ENCODE measurements at regions not wholly inside any gene's neighbourhood (a gene's known extent, or its start where the extent isn't known, plus 50 kb on each side); places are given as distances from the start of the nearest gene placed in this dataset.
"Not testable (repeated sequence)": the region's sequence is repeated elsewhere in the genome, so short reads cannot be mapped to it uniquely, and the experiment has no call there.

GRCh38 chr10:21355591-21356011 lies 169.9 kb downstream of the SKIDA1 start:
- no peaks in the 10 kb centered on the region for H3K9me1 ChIP-seq (ENCODE audit: control insufficient read depth, extremely low read depth, insufficient read depth, low read length)
- peak overlapping the region; percentile 69 for H3K4me2 ChIP-seq (ENCODE audit: control insufficient read depth, extremely low read depth, insufficient read depth, low read depth, low read length)
- no peaks in the 10 kb centered on the region for H3K9me3 ChIP-seq (ENCODE audit: control insufficient read depth, low read depth, low read length)
- TF ChIP-seq, protein P1, sequence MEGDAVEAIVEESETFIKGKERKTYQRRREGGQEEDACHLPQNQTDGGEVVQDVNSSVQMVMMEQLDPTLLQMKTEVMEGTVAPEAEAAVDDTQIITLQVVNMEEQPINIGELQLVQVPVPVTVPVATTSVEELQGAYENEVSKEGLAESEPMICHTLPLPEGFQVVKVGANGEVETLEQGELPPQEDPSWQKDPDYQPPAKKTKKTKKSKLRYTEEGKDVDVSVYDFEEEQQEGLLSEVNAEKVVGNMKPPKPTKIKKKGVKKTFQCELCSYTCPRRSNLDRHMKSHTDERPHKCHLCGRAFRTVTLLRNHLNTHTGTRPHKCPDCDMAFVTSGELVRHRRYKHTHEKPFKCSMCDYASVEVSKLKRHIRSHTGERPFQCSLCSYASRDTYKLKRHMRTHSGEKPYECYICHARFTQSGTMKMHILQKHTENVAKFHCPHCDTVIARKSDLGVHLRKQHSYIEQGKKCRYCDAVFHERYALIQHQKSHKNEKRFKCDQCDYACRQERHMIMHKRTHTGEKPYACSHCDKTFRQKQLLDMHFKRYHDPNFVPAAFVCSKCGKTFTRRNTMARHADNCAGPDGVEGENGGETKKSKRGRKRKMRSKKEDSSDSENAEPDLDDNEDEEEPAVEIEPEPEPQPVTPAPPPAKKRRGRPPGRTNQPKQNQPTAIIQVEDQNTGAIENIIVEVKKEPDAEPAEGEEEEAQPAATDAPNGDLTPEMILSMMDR (optimal IDR thresholded peaks at IDR 0.05 in 1 of 3, IDR thresholded peaks at IDR 0.05 in 1 of 3, conservative IDR thresholded peaks at IDR 0.05 in 1 of 3; ENCODE audit: extremely low read depth in 1 of 3, insufficient read depth in 2 of 3, low read length in 3 of 3), result no peak
- no peak for TF ChIP-seq EZH2 (IDR thresholded peaks at IDR 0.05; ENCODE audit: low read length)
- FAIRE-seq, result peak; percentile 96
- peak overlapping the region in 2 of 3 experiments; percentile 31 to 50 for H3K4me3 ChIP-seq (ENCODE audit: control insufficient read depth in 2 of 3, extremely low read depth in 1 of 3, insufficient read depth in 2 of 3, low read depth in 1 of 3, low read length in 3 of 3)
- peak overlapping the region; percentile 75 for H3K27ac ChIP-seq (ENCODE audit: control insufficient read depth, insufficient read depth, low read length)
- no peaks in the 10 kb centered on the region for H3K27me3 ChIP-seq (ENCODE audit: control insufficient read depth, extremely low read depth, insufficient read depth, low read length)
- H2AFZ ChIP-seq (ENCODE audit: control insufficient read depth, low read length), result peak overlapping the region; percentile 52
- H4K20me1 ChIP-seq (ENCODE audit: control insufficient read depth, extremely low read depth, insufficient read depth, low read length), result no peaks in the 10 kb centered on the region
- no peak for DNase-seq (ENCODE audit: low read depth, low spot score)
- H3K36me3 ChIP-seq (ENCODE audit: control insufficient read depth in 2 of 2, extremely low read depth in 1 of 2, insufficient read depth in 2 of 2, low read length in 2 of 2), result no peaks in the 10 kb centered on the region
- H3K9ac ChIP-seq (ENCODE audit: control insufficient read depth, extremely low read depth, insufficient read depth, low read length), result peak overlapping the region; percentile 38
- peaks cover 12% of the 10 kb centered on the region for H3K4me1 ChIP-seq (ENCODE audit: control insufficient read depth, extremely low read depth, insufficient read depth, low read length)
- no peaks in the 10 kb centered on the region for H3K79me2 ChIP-seq (ENCODE audit: control insufficient read depth, insufficient read depth, low read length)
- dilution Hi-C loops (cut with MboI; ENCODE audit: extremely low pct_ligation_motif_present, low sequenced_read_pairs), result no loop called here

GRCh38 chr10:21352886-21353285 lies 172.6 kb downstream of the SKIDA1 start:
- H3K4me1 ChIP-seq (ENCODE audit: control insufficient read depth, extremely low read depth, insufficient read depth, low read length), result peaks cover 16% of the 10 kb centered on the region
- H3K9me1 ChIP-seq (ENCODE audit: control insufficient read depth, extremely low read depth, insufficient read depth, low read length), result no peaks in the 10 kb centered on the region
- no peaks in the 10 kb centered on the region for H3K27me3 ChIP-seq (ENCODE audit: control insufficient read depth, extremely low read depth, insufficient read depth, low read length)
- no peaks in the 10 kb centered on the region for H3K79me2 ChIP-seq (ENCODE audit: control insufficient read depth, insufficient read depth, low read length)
- no peak overlapping the region for H3K27ac ChIP-seq (ENCODE audit: control insufficient read depth, insufficient read depth, low read length)
- H3K4me3 ChIP-seq (ENCODE audit: control insufficient read depth in 2 of 3, extremely low read depth in 1 of 3, insufficient read depth in 2 of 3, low read depth in 1 of 3, low read length in 3 of 3), result no peak overlapping the region
- dilution Hi-C loops (cut with MboI; ENCODE audit: extremely low pct_ligation_motif_present, low sequenced_read_pairs), result no loop called here
- no peaks in the 10 kb centered on the region for H3K9me3 ChIP-seq (ENCODE audit: control insufficient read depth, low read depth, low read length)
- no peaks in the 10 kb centered on the region for H3K36me3 ChIP-seq (ENCODE audit: control insufficient read depth in 2 of 2, extremely low read depth in 1 of 2, insufficient read depth in 2 of 2, low read length in 2 of 2)
- DNase-seq (ENCODE audit: low read depth, low spot score) (no peak), FAIRE-seq (no peak)
- TF ChIP-seq, protein P1 (optimal IDR thresholded peaks at IDR 0.05 in 1 of 3, IDR thresholded peaks at IDR 0.05 in 1 of 3, conservative IDR thresholded peaks at IDR 0.05 in 1 of 3; ENCODE audit: extremely low read depth in 1 of 3, insufficient read depth in 2 of 3, low read length in 3 of 3), result no peak
- TF ChIP-seq EZH2 (IDR thresholded peaks at IDR 0.05; ENCODE audit: low read length), result no peak
- no peak overlapping the region for H3K4me2 ChIP-seq (ENCODE audit: control insufficient read depth, extremely low read depth, insufficient read depth, low read depth, low read length)
- H3K9ac ChIP-seq (ENCODE audit: control insufficient read depth, extremely low read depth, insufficient read depth, low read length), result no peak overlapping the region
- no peaks in the 10 kb centered on the region for H4K20me1 ChIP-seq (ENCODE audit: control insufficient read depth, extremely low read depth, insufficient read depth, low read length)
- no peak overlapping the region for H2AFZ ChIP-seq (ENCODE audit: control insufficient read depth, low read length)

- H4K20me1 ChIP-seq (ENCODE audit: control insufficient read depth, extremely low read depth, insufficient read depth, low read length); DNase-seq (ENCODE audit: low read depth, low spot score); dilution Hi-C loops (cut with MboI; ENCODE audit: extremely low pct_ligation_motif_present, low sequenced_read_pairs); H3K9me1 ChIP-seq (ENCODE audit: control insufficient read depth, extremely low read depth, insufficient read depth, low read length); H3K36me3 ChIP-seq (ENCODE audit: control insufficient read depth in 2 of 2, extremely low read depth in 1 of 2, insufficient read depth in 2 of 2, low read length in 2 of 2); FAIRE-seq; H3K4me3 ChIP-seq (ENCODE audit: control insufficient read depth in 2 of 3, extremely low read depth in 1 of 3, insufficient read depth in 2 of 3, low read depth in 1 of 3, low read length in 3 of 3); H3K79me2 ChIP-seq (ENCODE audit: control insufficient read depth, insufficient read depth, low read length); H3K27ac ChIP-seq (ENCODE audit: control insufficient read depth, insufficient read depth, low read length); H3K9ac ChIP-seq (ENCODE audit: control insufficient read depth, extremely low read depth, insufficient read depth, low read length); H2AFZ ChIP-seq (ENCODE audit: control insufficient read depth, low read length); H3K27me3 ChIP-seq (ENCODE audit: control insufficient read depth, extremely low read depth, insufficient read depth, low read length); H3K9me3 ChIP-seq (ENCODE audit: control insufficient read depth, low read depth, low read length); H3K4me2 ChIP-seq (ENCODE audit: control insufficient read depth, extremely low read depth, insufficient read depth, low read depth, low read length): not testable (repeated sequence)
- H3K4me1 ChIP-seq (ENCODE audit: control insufficient read depth, extremely low read depth, insufficient read depth, low read length), result peaks cover 16% of the 10 kb centered on the region
Observed at GRCh38 chr10:21351594-21351993, 173.9 kb downstream of the SKIDA1 start.

All from keratinocyte (primary cell).